Urothelium cell line (cell line): ENCODE measurements at regions not wholly inside any gene's neighbourhood (a gene's known extent, or its start where the extent isn't known, plus 50 kb on each side); places are given as distances from the start of the nearest gene placed in this dataset.

ENCODE experiments used
- DNase-seq: peaks from one replicate; pipeline ENCODE4 v3.0.0; 2011; ENCODE audit warnings: low spot score, mixed read lengths
- FAIRE-seq: peaks from 2 replicates; lab custom pipeline; 2011; peaks lifted over from hg19 to GRCh38; lab: Jason Lieb, UNC

DNA sequence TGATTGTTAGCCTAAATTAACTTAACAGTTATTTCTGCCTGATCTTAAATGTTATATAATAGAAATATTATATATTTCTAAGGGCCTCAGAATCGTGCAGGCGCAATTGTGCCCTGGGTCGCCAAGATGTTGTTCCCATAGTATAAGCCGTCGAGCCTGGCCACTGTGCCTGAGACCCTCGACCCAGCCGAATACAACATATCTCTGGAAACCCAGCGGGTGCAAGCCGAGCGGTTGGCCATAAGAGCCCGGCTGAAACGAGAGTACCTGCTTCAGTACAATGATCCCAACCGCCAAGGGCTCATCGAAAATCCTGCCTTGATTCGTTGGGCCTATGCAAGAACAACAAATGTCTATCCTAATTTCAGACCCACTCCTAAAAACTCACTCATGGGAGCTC lies 549.8 kb downstream of the KCTD8 start:
- DNase-seq (no peak), FAIRE-seq (no peak)

DNA sequence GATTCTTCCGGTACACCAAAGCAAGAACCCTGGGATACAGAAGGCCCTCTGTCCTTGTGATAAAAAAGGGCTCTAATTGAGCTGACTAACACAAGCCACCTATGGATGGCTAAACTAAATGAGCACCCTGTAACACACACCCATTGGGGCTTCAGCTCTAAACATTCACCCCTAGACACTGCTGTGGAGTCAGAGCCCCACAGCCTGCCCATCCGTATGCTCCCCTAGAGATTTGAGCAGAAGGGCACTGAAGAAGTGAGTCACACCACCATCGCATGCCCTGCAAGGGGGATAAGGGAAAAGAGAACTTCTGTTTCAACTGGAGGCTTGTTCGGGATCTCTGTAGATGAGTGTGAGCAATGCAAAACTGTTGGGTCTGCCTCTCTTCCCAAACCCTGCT lies 545.2 kb downstream of the KCTD8 start:
- DNase-seq (no peak), FAIRE-seq (no peak)

DNA sequence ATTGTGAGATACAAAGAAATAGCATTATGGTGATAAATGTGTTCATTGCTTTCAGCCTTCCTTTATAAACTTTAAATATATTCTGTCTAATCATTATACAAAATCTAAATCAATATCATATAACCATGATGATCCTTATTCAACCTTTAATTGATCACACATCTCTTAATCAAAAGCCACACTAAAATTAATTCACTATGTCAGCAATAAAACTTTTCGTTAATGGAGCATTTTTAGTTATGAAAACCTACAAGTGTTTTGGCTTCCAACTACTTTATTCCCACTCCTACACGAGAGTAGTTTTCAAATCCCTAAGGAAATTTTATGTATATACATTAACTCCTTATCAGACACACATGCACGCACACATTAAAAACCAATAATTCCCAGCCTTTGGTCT lies 530.2 kb downstream of the KCTD8 start:
- DNase-seq, result no peak
- FAIRE-seq, result no peak

DNA sequence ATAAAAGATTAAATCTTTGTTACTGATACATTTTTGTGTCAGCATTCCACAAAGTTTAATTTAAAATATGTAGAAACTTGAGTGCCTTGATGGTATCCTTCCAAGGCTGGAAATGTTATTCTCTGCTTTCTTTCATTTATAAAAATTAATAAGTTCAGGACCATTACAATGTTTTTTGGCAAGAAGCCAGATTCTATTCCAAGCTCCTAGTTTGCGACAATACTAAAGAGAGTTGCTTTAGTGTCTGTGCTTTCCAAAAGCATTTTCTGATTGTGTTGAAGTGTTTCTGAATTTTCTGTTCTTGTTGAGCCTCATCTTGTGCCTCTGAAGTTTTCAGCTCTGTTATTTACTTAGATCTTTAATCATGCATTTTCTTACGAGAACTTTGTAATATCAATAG lies 516.2 kb downstream of the KCTD8 start:
- FAIRE-seq, result no peak
- no peak for DNase-seq

DNA sequence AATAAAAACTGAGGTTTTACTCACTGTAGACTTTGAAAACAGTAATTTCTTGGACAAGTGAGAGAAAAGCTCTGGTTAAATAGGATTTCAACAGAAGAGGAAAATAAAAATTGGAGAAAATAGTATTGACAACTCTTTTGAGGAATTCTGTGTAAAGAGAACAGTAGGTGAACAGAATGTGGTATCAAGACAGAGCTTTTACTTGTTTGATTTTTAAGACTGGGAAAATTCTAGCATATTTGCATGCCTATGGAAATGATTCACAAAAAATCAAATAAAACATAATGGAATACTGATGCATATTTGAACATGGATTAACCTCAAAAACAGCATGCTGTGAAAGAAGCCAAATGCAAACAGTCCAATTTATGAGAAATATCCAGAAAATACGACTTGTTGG lies 504.6 kb downstream of the KCTD8 start:
- no peak for FAIRE-seq
- DNase-seq, result no peak

DNA sequence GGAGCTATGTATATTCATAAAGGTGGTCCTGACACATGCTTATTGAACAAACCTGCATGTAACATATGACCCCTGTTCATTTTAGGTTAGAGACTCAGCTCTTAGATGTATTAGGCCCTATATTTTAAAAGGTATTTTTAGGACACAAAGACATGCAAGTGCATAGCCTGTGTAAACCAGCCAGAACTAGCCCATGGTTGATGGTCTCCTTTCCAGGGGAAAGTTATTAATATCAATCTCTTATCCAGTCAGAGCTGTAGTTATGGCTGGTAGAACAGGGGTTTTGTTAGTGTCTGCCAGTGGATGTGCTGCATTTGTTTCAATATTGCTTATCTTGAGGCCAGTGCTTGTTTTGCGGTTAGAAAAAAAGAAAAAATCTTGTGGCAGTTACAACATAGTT lies 488.6 kb downstream of the KCTD8 start:
- DNase-seq, result no peak
- FAIRE-seq, result no peak

DNA sequence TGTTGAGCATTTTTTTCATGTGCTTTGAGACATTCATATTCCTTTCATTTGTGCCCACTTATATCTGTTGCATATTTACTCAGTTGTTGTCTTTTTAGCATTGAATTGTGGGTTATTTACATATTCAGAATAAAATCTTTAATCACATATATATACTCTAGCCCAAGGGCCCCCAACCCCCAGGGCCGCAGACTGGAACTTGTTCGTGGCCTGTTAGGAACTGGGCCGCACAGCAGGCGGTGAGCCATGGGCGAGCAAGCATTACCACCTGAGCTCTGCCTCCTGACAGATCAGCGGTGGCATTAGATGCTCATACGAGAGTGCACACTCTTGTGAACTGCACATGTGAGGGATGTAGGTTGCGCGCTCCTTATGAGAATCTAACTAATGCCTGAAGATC lies 480.6 kb downstream of the KCTD8 start:
- FAIRE-seq (no peak), DNase-seq (no peak)

DNA sequence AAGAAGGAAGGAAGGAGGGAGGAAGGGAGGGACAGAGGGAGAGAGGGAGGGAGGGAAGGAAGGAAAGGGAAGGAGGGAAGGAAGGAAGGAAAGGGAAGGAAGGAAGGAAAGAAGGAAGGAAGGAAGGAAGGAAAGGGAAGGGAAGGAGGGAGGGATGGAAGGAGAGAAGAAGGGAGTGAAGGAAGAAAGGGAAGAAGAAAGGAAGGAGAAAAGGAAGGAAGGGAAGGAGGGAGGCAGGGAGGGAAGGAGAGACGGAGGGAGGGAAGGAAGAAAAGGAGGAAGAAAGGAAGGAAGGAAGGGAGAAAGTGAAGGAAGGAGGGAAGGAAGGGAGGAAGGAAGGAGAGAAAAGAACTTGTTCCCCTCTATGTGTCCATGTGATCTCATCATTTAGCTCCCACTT lies 465.0 kb downstream of the KCTD8 start:
- DNase-seq (no peak), FAIRE-seq (no peak)

DNA sequence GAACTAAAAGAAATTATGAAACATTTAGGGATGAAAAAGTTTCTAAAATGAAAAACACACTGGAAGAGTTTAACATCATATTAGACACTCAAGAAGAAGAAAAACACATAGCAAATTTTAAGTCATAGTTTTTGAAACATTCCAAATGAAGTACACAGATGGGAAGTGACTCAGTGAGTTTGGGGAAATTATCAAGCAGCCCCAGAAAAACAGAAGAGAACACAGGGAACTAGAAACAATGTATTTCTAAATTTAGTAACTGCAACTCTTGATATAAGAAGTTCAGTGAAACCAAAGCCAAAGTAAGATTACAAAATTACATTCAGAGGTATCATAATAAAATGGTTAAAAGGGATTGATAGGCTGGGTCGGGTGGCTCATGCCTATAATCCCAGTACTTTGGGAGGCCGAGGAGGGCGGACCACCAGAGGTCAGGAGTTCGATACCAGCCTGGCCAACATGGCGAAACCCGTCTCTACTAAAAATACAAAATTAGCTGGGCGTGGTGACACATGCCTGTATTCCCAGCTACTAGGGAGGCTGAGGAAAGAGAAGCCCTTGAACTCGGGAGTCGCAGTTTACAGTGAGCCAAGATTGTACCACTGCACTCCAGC lies 461.2 kb downstream of the KCTD8 start:
- FAIRE-seq (no peak), DNase-seq (no peak)

DNA sequence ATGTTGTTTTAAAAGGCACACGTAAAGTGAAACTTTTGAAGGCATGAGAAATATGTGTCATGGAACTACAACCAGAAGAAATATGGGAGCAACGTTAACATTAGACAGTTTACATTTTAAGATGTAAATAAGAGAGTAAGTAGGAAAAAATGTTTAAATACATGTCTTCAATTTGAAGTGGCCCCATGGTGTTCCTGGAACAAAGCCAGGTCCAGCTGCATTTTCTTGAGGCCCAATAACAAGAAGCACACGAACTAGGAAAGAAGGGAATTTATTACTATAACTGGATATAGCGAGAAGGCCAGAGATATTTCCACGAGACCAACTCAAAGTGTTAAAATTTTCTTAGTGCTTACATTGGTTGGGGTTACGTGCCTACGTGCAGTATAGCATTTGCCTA lies 458.1 kb downstream of the KCTD8 start:
- FAIRE-seq (peak; percentile 17), DNase-seq (no peak)

DNA sequence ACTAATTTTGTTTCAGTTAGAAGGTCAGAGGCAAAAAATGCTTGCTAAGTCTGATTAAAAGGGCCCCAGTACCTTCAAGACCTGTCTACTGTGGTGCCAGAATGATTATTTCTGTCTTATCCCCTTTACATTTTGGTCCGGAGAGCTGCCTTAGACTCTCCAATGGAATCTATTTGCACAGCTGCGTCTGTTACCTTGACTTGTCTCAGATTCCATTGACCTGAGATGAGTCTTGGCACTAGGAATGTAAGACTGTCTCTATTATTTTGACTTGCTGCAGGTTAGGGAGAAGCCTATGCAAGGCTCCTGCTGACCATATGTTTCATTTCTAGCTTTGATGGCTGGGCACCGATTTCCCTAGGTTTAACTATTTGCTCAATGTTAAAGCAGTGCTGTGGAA lies 457.6 kb downstream of the KCTD8 start:
- DNase-seq (no peak), FAIRE-seq (no peak)

DNA sequence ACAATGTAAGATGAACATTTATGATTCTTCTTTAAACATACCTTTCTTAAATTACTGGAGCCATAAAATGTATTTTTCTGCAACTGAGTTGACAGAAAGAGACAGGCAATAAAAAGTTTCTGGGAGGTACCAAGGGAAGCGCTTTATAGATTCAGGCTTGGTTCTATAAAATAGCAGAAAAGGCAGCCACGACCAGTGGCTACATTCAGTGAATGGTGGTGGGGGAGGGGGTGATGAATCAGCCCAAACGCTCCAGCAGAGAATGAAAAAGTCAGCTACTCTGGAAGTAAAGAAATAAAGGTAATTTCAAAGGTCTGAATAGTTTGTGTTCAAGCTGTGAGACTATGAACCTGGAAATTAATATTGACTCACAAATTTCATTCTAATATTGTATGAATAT lies 456.1 kb downstream of the KCTD8 start:
- no peak for FAIRE-seq

DNA sequence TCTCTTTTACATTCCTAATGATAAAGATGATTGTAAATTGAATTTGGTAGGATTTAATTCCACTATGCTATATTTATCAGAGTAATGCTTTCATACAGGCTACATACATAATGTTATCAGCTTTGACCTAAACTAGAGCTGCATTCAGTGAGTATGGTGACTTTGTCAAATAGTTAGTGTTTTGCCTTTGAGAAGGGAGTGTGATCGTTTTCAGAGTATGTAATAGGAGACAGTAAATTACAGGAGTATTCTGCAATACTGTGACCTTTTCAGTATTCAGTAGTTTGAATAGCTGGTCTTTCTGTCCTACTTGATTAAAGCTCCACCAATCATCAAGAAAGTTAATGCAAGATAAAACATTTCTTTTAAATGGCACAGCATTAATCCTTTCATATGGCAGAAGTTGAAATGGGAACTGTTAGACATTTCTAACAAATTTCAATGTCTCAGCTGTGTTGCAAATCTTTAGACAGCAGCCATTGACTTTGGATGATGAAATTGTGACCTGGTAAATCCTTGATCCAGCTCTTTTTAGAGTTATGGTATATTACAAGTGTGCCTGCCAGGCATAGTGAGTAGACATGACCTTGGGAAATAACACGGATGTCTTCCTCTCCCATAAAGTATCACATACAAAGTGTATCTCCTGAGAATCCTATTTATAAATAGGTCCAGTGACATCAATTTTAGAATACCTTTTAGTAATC lies 455.3 kb downstream of the KCTD8 start:
- no peak for FAIRE-seq
- DNase-seq, result no peak

More for the DNA sequence above, 456.1 kb downstream of the KCTD8 start:
- DNase-seq, result no peak

DNA sequence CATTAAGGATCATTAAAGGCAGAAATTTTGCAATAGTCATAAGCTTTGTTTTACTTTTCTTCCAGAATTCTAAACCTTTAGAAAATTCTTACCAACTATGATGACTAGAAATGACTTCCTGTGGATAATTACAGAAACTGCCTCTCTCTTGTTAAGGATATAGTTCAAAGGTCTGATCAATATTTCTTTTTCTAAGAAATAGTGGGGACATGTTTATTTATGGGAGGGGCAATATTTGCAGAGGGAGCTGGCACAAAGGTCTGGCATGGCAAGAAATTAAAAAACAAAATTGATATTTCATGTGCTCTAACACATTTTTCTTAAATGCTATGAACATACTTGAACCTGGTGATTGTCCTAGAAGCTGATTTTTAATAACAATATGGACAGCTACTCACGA lies 448.9 kb downstream of the KCTD8 start:
- DNase-seq (no peak), FAIRE-seq (no peak)

DNA sequence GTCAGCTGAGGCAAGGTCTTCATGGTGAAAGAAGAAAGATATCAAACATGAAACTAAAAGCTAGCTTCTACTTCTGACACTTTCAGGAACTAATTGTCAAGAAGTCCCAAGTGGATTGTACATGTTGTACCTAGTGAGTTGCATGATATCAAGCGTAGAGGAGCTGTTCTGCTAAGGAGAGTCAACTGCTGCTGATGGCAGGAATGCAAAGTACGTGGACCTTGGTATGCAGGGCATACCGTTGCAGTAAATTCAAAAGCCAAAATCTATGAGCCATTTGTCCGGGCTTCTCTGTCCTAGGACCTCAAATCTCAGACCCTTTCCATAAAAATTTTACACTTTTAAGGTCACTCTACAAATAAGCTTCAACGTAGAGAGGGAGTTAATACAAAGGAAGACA lies 446.2 kb downstream of the KCTD8 start:
- FAIRE-seq, result no peak
- no peak for DNase-seq

DNA sequence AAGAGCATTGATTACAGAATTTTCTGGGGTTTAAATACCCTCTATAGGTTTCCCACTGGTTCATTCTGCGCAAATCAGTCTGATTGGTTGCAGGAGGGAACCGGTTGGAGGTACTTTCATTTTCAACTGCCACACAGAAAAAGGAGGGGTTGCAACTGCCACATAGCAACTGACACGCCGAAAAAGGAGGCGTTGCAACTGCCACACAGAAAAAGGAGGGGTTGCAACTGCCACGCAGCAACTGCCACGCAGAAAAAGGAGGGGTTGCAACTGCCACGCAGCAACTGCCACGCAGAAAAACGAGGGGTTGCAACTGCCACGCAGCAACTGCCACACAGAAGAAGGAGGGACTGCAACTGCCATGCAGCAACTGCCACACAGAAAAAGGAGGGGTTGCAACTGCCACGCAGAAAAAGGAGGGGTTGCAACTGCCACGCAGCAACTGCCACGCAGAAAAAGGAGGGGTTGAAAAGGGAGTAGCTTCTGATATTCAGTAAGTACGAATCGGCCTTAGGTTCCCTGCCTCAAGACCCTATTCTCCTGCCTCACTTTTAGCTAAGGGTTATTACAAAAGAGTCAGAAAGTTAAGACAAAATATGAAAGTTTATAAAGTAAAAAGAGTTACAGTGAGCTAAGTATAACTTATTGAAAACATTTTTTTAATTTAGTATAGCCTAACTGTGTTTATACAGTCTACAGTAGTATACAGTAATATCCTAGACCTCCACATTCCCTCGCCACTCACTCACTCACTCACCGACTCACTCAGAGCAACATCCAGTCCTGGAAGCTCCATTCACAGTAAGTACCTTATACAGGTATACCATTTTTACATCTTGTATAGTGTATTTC lies 431.8 kb downstream of the KCTD8 start:
- FAIRE-seq, result no peak

DNA sequence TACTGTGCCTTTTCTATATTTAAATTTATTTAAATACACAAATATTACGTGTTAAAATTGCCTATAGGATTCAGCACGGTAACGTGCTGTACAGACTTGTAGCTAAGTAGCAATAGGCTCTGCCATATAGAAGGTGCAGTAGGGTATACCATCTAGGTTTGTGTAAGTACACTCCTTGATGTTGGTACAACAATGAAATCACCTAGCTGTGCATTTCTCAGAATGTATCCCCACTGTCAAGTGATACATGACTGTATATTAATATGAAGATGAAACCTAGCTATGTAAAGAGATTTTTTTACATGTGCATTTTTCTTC lies 431.2 kb downstream of the KCTD8 start:
- no peak for FAIRE-seq
- DNase-seq, result no peak

More for the DNA sequence above, 431.8 kb downstream of the KCTD8 start:
- DNase-seq, result peak; percentile 48

DNA sequence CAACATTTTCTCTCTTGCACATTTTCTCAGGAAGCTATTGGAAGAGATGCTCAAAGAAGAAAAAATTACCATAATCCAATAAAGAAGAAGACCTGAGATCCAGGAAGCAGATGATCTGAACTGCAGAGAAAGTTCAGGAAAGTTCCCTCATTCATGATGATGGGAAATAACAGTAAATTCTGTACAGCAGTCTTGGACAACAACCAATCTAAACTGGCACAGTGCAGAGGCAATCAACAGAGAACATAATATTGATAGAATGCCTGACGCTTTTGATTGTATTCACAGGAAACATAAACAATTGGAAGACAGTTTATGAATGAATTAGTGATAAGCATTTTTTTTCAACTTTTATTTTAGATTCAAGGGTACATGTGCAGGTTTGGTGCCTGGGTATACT lies 428.9 kb downstream of the KCTD8 start:
- DNase-seq (no peak), FAIRE-seq (peak; percentile 30)

DNA sequence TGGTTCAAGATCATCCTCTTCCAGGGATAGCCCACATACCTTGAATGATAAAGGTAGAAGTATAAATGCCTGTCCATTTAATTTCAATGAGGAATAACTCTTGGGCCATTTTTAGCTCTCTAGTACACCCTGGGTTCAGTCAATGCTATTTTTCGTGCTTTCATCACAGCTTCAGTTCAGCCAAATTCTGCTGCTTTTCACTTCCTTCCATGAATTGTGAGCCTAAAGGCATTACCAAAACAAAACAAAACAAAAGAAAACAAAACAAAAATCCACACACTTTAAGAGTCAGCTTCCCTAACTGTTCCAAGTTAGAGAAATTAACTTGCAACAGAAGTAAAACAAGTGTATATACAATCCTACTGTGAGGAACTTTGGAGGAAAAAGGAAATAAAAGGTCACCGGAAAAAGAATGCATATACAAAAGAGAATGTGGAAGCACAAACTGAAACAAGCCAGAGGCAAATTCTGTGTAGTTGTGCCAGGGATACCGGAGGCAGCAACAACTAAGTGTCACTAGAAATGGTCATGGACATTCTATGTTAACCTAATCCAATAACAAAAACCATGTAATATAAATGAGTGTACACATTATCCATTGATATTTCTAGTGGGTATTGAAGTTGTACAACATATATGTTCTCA lies 423.1 kb downstream of the KCTD8 start:
- DNase-seq, result no peak
- no peak for FAIRE-seq

DNA sequence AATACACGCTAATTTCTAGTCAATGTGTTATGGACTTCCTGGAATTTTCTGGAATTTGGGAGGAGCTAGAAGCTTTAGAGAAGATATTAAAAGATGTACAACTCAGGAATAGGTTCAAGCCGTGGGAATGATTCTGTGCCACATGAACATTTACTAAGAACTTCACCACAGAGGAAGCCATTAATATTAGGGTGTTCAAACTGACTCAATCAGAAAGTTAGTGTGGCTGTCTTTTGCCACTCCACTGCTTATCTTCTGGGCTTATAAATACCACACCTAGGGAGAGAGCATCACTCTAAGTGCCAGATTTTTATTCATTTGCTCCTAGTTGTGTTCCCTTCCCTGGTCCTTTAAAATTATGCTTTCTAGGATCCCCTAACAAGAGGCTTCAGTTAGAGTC lies 409.8 kb downstream of the KCTD8 start:
- FAIRE-seq (no peak), DNase-seq (no peak)

DNA sequence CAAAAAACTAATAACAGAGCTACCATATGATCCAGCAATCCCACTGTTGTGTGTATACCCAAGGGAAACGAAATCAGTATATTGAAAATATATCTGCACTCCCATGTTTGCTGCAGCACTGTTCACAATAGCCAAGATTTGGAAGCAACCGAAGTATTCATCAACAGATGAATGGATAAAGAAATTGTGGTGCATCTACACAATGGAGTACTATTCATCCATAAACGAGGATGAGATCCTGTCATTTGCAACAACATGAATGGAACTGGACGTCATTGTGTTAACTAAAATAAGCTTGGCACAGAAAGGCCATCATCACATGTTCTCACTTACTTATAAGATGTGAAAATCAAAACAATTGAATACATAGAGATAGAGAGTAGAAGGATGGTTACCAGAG lies 402.1 kb downstream of the KCTD8 start:
- no peak for FAIRE-seq

DNA sequence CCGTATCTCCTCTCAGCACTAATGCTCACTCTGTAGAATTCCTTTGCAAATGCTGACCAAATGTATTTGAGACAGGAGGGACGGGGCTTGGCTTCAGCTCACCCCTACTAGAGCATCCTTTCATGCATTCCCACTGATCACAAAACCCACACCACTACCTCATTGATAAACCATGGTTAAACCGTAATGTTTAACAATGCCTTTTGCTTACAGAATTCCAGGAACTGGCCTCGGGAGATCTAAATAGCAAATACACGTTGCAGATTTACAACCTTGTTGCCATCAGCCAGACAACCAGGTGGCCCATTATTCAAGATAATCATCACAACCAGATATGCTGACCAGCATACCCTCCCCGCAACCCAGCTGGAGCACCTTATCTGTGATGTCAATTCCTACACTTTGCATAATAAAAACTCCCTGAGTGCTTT lies 391.9 kb downstream of the KCTD8 start:
- DNase-seq, result no peak
- FAIRE-seq, result no peak

More for the DNA sequence above, 402.1 kb downstream of the KCTD8 start:
- no peak for DNase-seq
